Type B pancreatic cell (in vitro differentiated cells): ENCODE measurements at regions not wholly inside any gene's neighbourhood (a gene's known extent, or its start where the extent isn't known, plus 50 kb on each side); places are given as distances from the start of the nearest gene placed in this dataset.
"Not testable (repeated sequence)": the region's sequence is repeated elsewhere in the genome, so short reads cannot be mapped to it uniquely, and the experiment has no call there.

Experiments
- DNase-seq: peaks from one replicate; pipeline ENCODE4 v3.0.0; 2021; ENCODE audit warnings: mixed read lengths; ENCODE audit not compliant: unreplicated experiment; ENCODE audit errors: extremely low spot score
- H3K27ac Mint-ChIP-seq: 2 replicates; pipeline ENCODE4 v1.8.0; 2021; ENCODE audit warnings: mild to moderate bottlenecking, mixed read lengths
- H3K27me3 Mint-ChIP-seq: 2 replicates; pipeline ENCODE4 v1.8.0; 2021; ENCODE audit warnings: mixed read lengths
- H3K36me3 Mint-ChIP-seq: 2 replicates; pipeline ENCODE4 v1.8.0; 2021; ENCODE audit warnings: mixed read lengths
- H3K4me1 Mint-ChIP-seq: one replicate; pipeline ENCODE4 v1.8.0; 2021; ENCODE audit warnings: mixed read lengths; ENCODE audit not compliant: unreplicated experiment
- H3K4me3 Mint-ChIP-seq: 2 replicates; pipeline ENCODE4 v1.8.0; 2021; ENCODE audit warnings: mild to moderate bottlenecking, mixed read lengths
- H3K9me3 Mint-ChIP-seq: 2 replicates; pipeline ENCODE4 v1.8.0; 2021; ENCODE audit warnings: mixed read lengths
- TF ChIP-seq, protein P1 (sequence below): fragments of 200-600 bp; sonication (generic); conservative IDR thresholded peaks from 2 replicates; pipeline ENCODE4 v1.5.0; 2021; ENCODE audit warnings: antibody characterized with exemption, mild to moderate bottlenecking

GRCh38 chr3:157586293-157586692 is 83.1 kb upstream of the VEPH1 start:
- Mint-ChIP-seq H3K36me3 (no peaks in the 10 kb centered on the region), H3K4me3 (no peak overlapping the region), H3K4me1 (peaks cover 19% of the 10 kb centered on the region), H3K27ac (no peak overlapping the region), H3K27me3 (peaks cover 3% of the 10 kb centered on the region), H3K9me3 (no peaks in the 10 kb centered on the region)
- TF ChIP-seq, protein P1, sequence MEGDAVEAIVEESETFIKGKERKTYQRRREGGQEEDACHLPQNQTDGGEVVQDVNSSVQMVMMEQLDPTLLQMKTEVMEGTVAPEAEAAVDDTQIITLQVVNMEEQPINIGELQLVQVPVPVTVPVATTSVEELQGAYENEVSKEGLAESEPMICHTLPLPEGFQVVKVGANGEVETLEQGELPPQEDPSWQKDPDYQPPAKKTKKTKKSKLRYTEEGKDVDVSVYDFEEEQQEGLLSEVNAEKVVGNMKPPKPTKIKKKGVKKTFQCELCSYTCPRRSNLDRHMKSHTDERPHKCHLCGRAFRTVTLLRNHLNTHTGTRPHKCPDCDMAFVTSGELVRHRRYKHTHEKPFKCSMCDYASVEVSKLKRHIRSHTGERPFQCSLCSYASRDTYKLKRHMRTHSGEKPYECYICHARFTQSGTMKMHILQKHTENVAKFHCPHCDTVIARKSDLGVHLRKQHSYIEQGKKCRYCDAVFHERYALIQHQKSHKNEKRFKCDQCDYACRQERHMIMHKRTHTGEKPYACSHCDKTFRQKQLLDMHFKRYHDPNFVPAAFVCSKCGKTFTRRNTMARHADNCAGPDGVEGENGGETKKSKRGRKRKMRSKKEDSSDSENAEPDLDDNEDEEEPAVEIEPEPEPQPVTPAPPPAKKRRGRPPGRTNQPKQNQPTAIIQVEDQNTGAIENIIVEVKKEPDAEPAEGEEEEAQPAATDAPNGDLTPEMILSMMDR, result no peak
- DNase-seq, result no peak

DNA sequence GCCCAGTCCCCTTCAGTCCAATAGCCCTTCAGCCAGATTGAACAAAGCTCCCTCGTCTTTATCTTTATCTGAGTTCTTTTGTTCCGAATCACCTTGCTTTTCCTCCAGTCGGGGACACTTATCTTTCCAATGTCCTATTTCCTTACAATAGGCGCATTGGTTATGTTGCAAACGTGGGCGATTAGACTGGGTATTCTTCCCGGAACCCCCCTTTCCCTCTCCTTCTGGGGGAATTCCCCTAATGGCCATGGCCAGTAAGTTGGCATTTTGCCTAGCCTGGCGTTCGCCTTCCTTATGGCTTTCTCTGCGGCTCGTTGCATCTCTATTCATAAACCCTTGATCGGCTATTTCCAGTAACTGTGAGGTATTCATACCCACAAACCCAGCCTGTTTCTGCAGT is 82.2 kb upstream of the VEPH1 start:
- peaks cover 18% of the 10 kb centered on the region for H3K4me1 Mint-ChIP-seq
- H3K27ac Mint-ChIP-seq, result no peak overlapping the region
- H3K4me3 Mint-ChIP-seq, result no peak overlapping the region
- no peaks in the 10 kb centered on the region for H3K36me3 Mint-ChIP-seq
- no peak for DNase-seq
- TF ChIP-seq, protein P1, result no peak
- H3K27me3 Mint-ChIP-seq, result peaks cover 3% of the 10 kb centered on the region
- no peaks in the 10 kb centered on the region for H3K9me3 Mint-ChIP-seq

DNA sequence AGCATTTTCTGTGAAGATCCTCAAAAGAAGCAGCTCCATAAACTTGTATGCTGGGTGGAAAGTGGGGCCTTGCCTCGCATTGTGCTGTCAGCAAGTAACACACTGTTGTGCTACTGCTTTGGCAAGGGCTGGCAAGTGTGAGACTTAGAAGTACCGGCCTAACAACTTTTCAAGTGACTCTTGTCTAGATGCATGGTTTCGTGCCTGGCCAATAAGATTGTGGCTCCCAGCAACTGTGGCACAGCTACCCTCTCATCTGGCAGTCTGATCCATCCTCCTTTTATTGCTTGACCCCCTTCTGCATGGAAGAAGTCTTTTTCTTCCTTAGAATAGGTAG is 79.4 kb upstream of the VEPH1 start:
- no peak overlapping the region for H3K4me3 Mint-ChIP-seq
- no peak for DNase-seq
- peaks cover 5% of the 10 kb centered on the region for H3K4me1 Mint-ChIP-seq
- no peak overlapping the region for H3K27ac Mint-ChIP-seq
- no peaks in the 10 kb centered on the region for H3K36me3 Mint-ChIP-seq
- TF ChIP-seq, protein P1, result no peak
- H3K9me3 Mint-ChIP-seq, result peaks cover 7% of the 10 kb centered on the region
- no peaks in the 10 kb centered on the region for H3K27me3 Mint-ChIP-seq

DNA sequence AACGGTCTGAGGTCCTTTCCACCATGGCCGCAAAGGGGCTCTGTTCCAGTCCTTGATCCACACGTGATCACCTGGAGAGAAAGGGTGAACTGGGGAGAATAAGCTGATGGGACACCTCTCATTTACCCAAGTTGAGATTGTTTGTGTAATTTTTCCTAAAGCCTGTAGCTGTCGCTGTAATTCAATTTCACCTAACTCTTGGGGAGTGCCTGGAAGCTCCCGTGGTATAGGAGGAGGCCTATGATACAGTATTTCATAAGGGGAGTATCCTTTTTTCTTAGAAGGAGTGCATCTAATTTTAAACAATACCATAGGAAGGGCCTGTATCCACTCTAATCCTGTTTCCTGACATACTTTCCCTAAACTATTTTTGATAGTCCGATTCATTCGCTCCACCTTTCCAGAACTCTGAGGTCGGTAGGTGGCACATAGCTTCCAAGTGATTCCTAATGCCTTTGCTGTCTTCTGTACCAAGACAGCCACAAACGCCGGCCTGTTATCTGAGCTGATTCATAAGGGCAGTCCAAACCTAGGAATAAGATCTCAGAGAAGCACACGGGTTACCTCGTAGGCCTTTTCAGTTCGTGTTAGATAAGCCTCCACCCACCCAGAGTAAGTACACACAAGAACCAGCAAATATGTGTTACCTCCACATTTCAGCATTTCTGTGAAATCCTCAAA is 78.9 kb upstream of the VEPH1 start:
- not testable (repeated sequence) for H3K36me3 Mint-ChIP-seq, H3K4me3 Mint-ChIP-seq, H3K27me3 Mint-ChIP-seq, H3K4me1 Mint-ChIP-seq, H3K9me3 Mint-ChIP-seq, DNase-seq, H3K27ac Mint-ChIP-seq
- TF ChIP-seq, protein P1, result peak; percentile 50

- no peak for DNase-seq
- H3K27ac Mint-ChIP-seq, result no peak overlapping the region
- TF ChIP-seq, protein P1, result no peak
- H3K9me3 Mint-ChIP-seq, result peaks cover 7% of the 10 kb centered on the region
- no peaks in the 10 kb centered on the region for H3K36me3 Mint-ChIP-seq
- no peaks in the 10 kb centered on the region for H3K27me3 Mint-ChIP-seq
- H3K4me1 Mint-ChIP-seq, result peaks cover 5% of the 10 kb centered on the region
- no peak overlapping the region for H3K4me3 Mint-ChIP-seq
Observed at GRCh38 chr3:157581371-157581770, 78.2 kb upstream of the VEPH1 start.

GRCh38 chr3:157578181-157578580 is 75.0 kb upstream of the VEPH1 start:
- no peak overlapping the region for H3K4me3 Mint-ChIP-seq
- TF ChIP-seq, protein P1, result no peak
- DNase-seq, result no peak
- no peak overlapping the region for H3K27ac Mint-ChIP-seq
- H3K9me3 Mint-ChIP-seq, result peaks cover 7% of the 10 kb centered on the region
- H3K4me1 Mint-ChIP-seq, result peaks cover 14% of the 10 kb centered on the region
- H3K36me3 Mint-ChIP-seq, result no peaks in the 10 kb centered on the region
- H3K27me3 Mint-ChIP-seq, result no peaks in the 10 kb centered on the region
